Kidney (tissue), 13 donors: ENCODE measurements at regions not wholly inside any gene's neighbourhood (a gene's known extent, or its start where the extent isn't known, plus 50 kb on each side); places are given as distances from the start of the nearest gene placed in this dataset.
A peak's percentile ranks its signal among the peaks of the same experiment; 100 is the strongest.

Experiments used
- DNase-seq, 5 donors: peaks; one replicate each; pipeline ENCODE4 v3.0.0-alpha.2; 2013 to 2020
- FAIRE-seq: peaks from 2 replicates; lab custom pipeline; 2012; peaks lifted over from hg19 to GRCh38; lab: Jason Lieb, UNC
- H3K27ac ChIP-seq, 2 donors: one replicate each; pipeline ENCODE4 v1.7.0; 2013; ENCODE audit warnings: low read depth in 2 of 2, low read length in 2 of 2, inconsistent platforms in 1 of 2
- H3K27me3 ChIP-seq: one replicate; pipeline ENCODE4 v1.7.1; 2013; ENCODE audit warnings: low read length, inconsistent platforms; ENCODE audit not compliant: control insufficient read depth, insufficient read depth
- H3K36me3 ChIP-seq, 3 donors: one replicate each; pipeline versions ENCODE4 v1.7.0 to v1.7.1; 2013; ENCODE audit warnings: low read length in 3 of 3, control low read depth in 1 of 3, inconsistent platforms in 1 of 3; ENCODE audit not compliant: insufficient read depth in 3 of 3, control insufficient read depth in 2 of 3
- H3K4me1 ChIP-seq, 3 donors: one replicate each; pipeline versions ENCODE4 v1.7.0 to v1.7.1; 2013; ENCODE audit warnings: low read length in 3 of 3, inconsistent platforms in 1 of 3, low read depth in 1 of 3; ENCODE audit not compliant: control insufficient read depth in 2 of 3, insufficient read depth in 2 of 3
- H3K4me3 ChIP-seq, 3 donors: one replicate each; pipeline versions ENCODE4 v1.7.0 to v1.8.1; 2013; ENCODE audit warnings: low read length in 3 of 3, control low read depth in 1 of 3, inconsistent platforms in 1 of 3
- H3K9ac ChIP-seq, 3 donors: one replicate each; pipeline versions ENCODE4 v1.7.0 to v1.7.1; 2013; ENCODE audit warnings: low read length in 3 of 3, control low read depth in 1 of 3, inconsistent platforms in 1 of 3
- H3K9me3 ChIP-seq, 3 donors: one replicate each; pipeline versions ENCODE4 v1.7.0 to v1.7.1; 2013; ENCODE audit warnings: low read length in 3 of 3, control low read depth in 1 of 3, inconsistent platforms in 1 of 3; ENCODE audit not compliant: control insufficient read depth in 2 of 3, insufficient read depth in 1 of 3
- intact Hi-C: fragments of 100-400 bp; cut with DNase I; formaldehyde crosslinking; loops from one replicate; pipeline ENCODE4 v1.11.1; 2022
- TF ChIP-seq, protein P1 (sequence below): IDR thresholded peaks from 3 replicates; pipeline ENCODE4 v1.5.1; 2012; ENCODE audit warnings: mild to moderate bottlenecking, moderate library complexity, borderline replicate concordance; ENCODE audit not compliant: insufficient read depth; ENCODE audit errors: extremely low read depth
- donor health status: control.
- donor health status: control.
- donor health status: control.
- donor health status: control.
- donor health status: control.
- donor health status: DM: yes; HTN: yes; CAD: no.
- donor health status: Normal renal cell carcinoma (clear cell type).

DNA sequence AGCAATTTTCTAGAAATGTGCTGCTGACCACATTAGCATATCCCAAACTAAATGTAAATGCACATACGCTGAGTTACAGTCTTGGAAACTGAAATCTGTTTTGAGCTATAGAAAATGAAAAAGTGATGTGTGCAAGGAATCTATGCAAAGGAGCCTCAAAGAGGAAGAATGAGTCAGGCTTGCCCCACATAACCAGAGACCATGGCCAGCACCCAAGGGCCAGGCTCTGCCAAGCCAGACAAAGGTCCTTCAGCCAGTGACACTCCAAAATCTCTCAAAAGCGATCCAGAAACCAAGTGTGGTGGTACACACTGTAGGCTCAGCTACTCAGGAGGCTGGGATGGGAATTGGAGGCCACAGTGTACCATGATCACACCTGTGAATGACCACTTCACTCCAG is 195.2 kb downstream of the TOMM20 start:
- no peaks in the 10 kb centered on the region for H3K36me3 ChIP-seq
- FAIRE-seq (no peak), DNase-seq (no peak)
- no peak overlapping the region for H3K4me3 ChIP-seq
- no peak overlapping the region for H3K27ac ChIP-seq
- H3K9ac ChIP-seq, result no peak overlapping the region
- H3K4me1 ChIP-seq, result peaks cover 0 to 2% (median 0%) of the 10 kb centered on the region in 3 donors
- no peaks in the 10 kb centered on the region for H3K27me3 ChIP-seq
- H3K9me3 ChIP-seq, result no peaks in the 10 kb centered on the region
- TF ChIP-seq, protein P1, sequence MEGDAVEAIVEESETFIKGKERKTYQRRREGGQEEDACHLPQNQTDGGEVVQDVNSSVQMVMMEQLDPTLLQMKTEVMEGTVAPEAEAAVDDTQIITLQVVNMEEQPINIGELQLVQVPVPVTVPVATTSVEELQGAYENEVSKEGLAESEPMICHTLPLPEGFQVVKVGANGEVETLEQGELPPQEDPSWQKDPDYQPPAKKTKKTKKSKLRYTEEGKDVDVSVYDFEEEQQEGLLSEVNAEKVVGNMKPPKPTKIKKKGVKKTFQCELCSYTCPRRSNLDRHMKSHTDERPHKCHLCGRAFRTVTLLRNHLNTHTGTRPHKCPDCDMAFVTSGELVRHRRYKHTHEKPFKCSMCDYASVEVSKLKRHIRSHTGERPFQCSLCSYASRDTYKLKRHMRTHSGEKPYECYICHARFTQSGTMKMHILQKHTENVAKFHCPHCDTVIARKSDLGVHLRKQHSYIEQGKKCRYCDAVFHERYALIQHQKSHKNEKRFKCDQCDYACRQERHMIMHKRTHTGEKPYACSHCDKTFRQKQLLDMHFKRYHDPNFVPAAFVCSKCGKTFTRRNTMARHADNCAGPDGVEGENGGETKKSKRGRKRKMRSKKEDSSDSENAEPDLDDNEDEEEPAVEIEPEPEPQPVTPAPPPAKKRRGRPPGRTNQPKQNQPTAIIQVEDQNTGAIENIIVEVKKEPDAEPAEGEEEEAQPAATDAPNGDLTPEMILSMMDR, result no peak
- intact Hi-C loops, result no loop called here

DNA sequence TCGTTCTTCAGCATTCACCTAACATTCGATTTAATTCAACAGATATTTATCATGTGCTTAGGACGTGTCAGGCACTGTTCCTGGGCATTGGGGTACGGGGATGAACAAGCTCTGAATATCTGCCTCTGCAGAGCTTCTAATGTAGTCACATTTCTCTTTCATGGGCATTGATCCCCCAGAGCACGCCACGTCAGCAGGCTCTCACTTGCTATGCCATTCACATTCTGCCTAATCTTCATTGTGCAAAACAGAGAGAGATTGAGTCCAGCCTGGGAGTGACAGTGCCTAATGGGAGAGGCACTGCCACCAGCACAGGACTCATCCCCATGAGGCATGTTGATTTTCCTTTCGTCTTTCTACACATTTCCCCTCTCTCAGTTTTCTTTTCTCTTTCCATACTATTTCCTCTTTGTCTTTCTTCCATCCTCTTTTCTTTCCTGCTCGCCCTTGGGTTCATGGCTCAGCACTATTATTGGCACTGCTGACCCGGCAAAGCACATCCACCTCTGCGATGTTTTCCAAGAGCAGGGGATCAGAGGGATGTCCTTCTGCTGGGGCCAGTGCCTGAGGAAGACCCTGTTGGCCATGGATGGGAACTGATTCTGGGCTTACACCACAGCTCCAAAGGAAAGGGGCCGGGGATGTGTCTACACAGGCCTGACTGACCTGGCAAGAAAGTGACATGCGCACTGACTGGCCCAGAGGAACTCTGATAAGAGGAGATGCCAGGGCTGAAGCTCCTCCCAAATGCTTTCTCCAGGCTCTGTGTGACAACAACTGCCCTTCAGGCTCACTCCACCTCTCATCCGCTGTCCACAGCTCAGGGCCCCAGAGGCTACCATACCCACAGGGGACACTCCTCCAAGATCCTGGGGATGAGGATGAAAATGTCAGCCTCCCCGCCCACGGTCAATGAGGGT is 195.9 kb downstream of the TOMM20 start:
- intact Hi-C loops, result no loop called here
- TF ChIP-seq, protein P1, result no peak
- H3K27ac ChIP-seq, result no peak overlapping the region
- no peak for FAIRE-seq
- no peaks in the 10 kb centered on the region for H3K36me3 ChIP-seq
- no peaks in the 10 kb centered on the region for H3K27me3 ChIP-seq
- H3K4me3 ChIP-seq, result no peak overlapping the region
- H3K9me3 ChIP-seq, result no peaks in the 10 kb centered on the region
- no peak overlapping the region for H3K9ac ChIP-seq
- H3K4me1 ChIP-seq, result peaks cover 0 to 2% (median 0%) of the 10 kb centered on the region in 3 donors
- no peak for DNase-seq

DNA sequence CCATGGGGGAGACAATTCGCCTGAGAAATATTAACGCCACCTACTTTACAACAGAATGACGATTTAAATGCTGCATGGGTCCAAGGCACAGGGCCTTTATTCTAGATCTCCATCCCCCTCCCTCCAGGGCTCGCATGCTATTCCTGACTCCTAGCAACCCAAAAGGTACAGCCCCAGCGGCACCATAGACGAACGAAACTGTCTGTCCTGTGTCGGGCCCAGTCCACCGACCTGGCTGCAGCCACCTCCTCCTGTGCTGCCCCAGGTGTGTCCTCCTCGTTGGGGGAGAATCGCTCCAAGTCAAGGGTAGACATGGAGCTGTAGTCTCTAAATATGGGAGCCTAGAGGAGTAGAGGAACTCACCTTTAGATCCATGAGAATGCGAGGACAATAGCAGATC is 196.5 kb downstream of the TOMM20 start:
- TF ChIP-seq, protein P1, result no peak
- H3K27me3 ChIP-seq, result no peaks in the 10 kb centered on the region
- intact Hi-C loops, result no loop called here
- H3K27ac ChIP-seq, result no peak overlapping the region
- peaks cover 0 to 6% (median 3%) of the 10 kb centered on the region in 3 donors for H3K4me1 ChIP-seq
- FAIRE-seq (no peak), DNase-seq (peak in 1 of 5 donors; percentile 23)
- no peaks in the 10 kb centered on the region for H3K36me3 ChIP-seq
- no peak overlapping the region for H3K4me3 ChIP-seq
- no peak overlapping the region for H3K9ac ChIP-seq
- no peaks in the 10 kb centered on the region for H3K9me3 ChIP-seq
